Stimulated activated CD4-positive, alpha-beta T cell treated with anti-CD3 and anti-CD28 coated beads, Interleukin-4, amount 100 ng/mL, for 48 hours (primary cell): ENCODE measurements at regions not wholly inside any gene's neighbourhood (a gene's known extent, or its start where the extent isn't known, plus 50 kb on each side); places are given as distances from the start of the nearest gene placed in this dataset.

Experiments used
- DNase-seq, 2 donors: peaks; one replicate each; pipeline ENCODE4 v3.0.0-alpha.2; 2020; ENCODE audit warnings: low read depth in 2 of 2

GRCh38 chr6:43919774-43920173 lies 149.8 kb downstream of the VEGFA start:
- no peak for DNase-seq

- no peak for DNase-seq
Observed at GRCh38 chr6:43917878-43918382, 147.9 kb downstream of the VEGFA start.

GRCh38 chr6:43916924-43917877 lies 147.2 kb downstream of the VEGFA start:
- no peak for DNase-seq

- DNase-seq, result no peak
Observed at GRCh38 chr6:43915986-43916923, 146.2 kb downstream of the VEGFA start.

- DNase-seq, result no peak
Observed at GRCh38 chr6:43915208-43915869, 145.3 kb downstream of the VEGFA start.

GRCh38 chr6:43914272-43915147 lies 144.5 kb downstream of the VEGFA start:
- no peak for DNase-seq

- DNase-seq, result no peak
Observed at GRCh38 chr6:43913375-43914271, 143.6 kb downstream of the VEGFA start.

GRCh38 chr6:43912598-43913371 lies 142.8 kb downstream of the VEGFA start:
- DNase-seq, result no peak

GRCh38 chr6:43912116-43912577 lies 142.1 kb downstream of the VEGFA start:
- no peak for DNase-seq

- no peak for DNase-seq
Observed at GRCh38 chr6:43911354-43912115, 141.5 kb downstream of the VEGFA start.

- no peak for DNase-seq
Observed at GRCh38 chr6:43910638-43911353, 140.8 kb downstream of the VEGFA start.

- DNase-seq, result no peak
Observed at GRCh38 chr6:43910149-43910637, 140.2 kb downstream of the VEGFA start.

- DNase-seq, result no peak
Observed at GRCh38 chr6:43909474-43910148, 139.6 kb downstream of the VEGFA start.

- no peak for DNase-seq
Observed at GRCh38 chr6:43907789-43908472, 137.9 kb downstream of the VEGFA start.

- DNase-seq, result no peak
Observed at GRCh38 chr6:43907312-43907711, 137.3 kb downstream of the VEGFA start.
